Myocyte (in vitro differentiated cells): ENCODE measurements at regions not wholly inside any gene's neighbourhood (a gene's known extent, or its start where the extent isn't known, plus 50 kb on each side); places are given as distances from the start of the nearest gene placed in this dataset.
"Not testable (repeated sequence)": the region's sequence is repeated elsewhere in the genome, so short reads cannot be mapped to it uniquely, and the experiment has no call there.

Source experiments
- DNase-seq: peaks from one replicate; pipeline ENCODE4 v3.0.0-alpha.2; 2012; ENCODE audit warnings: low read depth

GRCh38 chr7:153518201-153518984 is 533.8 kb upstream of the DPP6 start:
- no peak for DNase-seq

- DNase-seq, result no peak
Measured at GRCh38 chr7:153521370-153521769, 530.8 kb upstream of the DPP6 start.

- no peak for DNase-seq
Measured at GRCh38 chr7:153522261-153522660, 529.9 kb upstream of the DPP6 start.

- DNase-seq, result no peak
Measured at GRCh38 chr7:153523320-153524015, 528.7 kb upstream of the DPP6 start.

- no peak for DNase-seq
Measured at GRCh38 chr7:153524070-153524601, 528.1 kb upstream of the DPP6 start.

- DNase-seq, result no peak
Measured at GRCh38 chr7:153529100-153529499, 523.1 kb upstream of the DPP6 start.

GRCh38 chr7:153529651-153530165 is 522.5 kb upstream of the DPP6 start:
- DNase-seq, result no peak

- no peak for DNase-seq
Measured at GRCh38 chr7:153530441-153530840, 521.8 kb upstream of the DPP6 start.

GRCh38 chr7:153532326-153532725 is 519.9 kb upstream of the DPP6 start:
- DNase-seq, result no peak

- DNase-seq, result no peak
Measured at GRCh38 chr7:153537271-153537670, 514.9 kb upstream of the DPP6 start.

- DNase-seq, result no peak
Measured at GRCh38 chr7:153541903-153542302, 510.3 kb upstream of the DPP6 start.

GRCh38 chr7:153543232-153543631 is 509.0 kb upstream of the DPP6 start:
- no peak for DNase-seq

GRCh38 chr7:153550173-153550572 is 502.0 kb upstream of the DPP6 start:
- no peak for DNase-seq

GRCh38 chr7:153564391-153564790 is 487.8 kb upstream of the DPP6 start:
- no peak for DNase-seq

GRCh38 chr7:153566324-153566723 is 485.9 kb upstream of the DPP6 start:
- no peak for DNase-seq

GRCh38 chr7:153567426-153567825 is 484.8 kb upstream of the DPP6 start:
- no peak for DNase-seq

- DNase-seq, result not testable (repeated sequence)
Measured at GRCh38 chr7:153569520-153569919, 482.7 kb upstream of the DPP6 start.

- no peak for DNase-seq
Measured at GRCh38 chr7:153576096-153576495, 476.1 kb upstream of the DPP6 start.

- no peak for DNase-seq
Measured at GRCh38 chr7:153581419-153581818, 470.8 kb upstream of the DPP6 start.

GRCh38 chr7:153584132-153584531 is 468.1 kb upstream of the DPP6 start:
- no peak for DNase-seq

GRCh38 chr7:153588586-153588985 is 463.6 kb upstream of the DPP6 start:
- DNase-seq, result no peak

GRCh38 chr7:153590136-153590535 is 462.1 kb upstream of the DPP6 start:
- DNase-seq, result no peak
